ENCODE measurements at regions not wholly inside any gene's neighbourhood (a gene's known extent, or its start where the extent isn't known, plus 50 kb on each side); places are given as distances from the start of the nearest gene placed in this dataset.

GRCh38 chr5:154534457-154535050 is 56.5 kb upstream of the HAND1 start:
- H3K9me3 Mint-ChIP-seq = no peaks in the 10 kb centered on the region
- no peaks in the 10 kb centered on the region for H3K79me2 ChIP-seq (replicated peaks; ENCODE audit: insufficient read depth)
- ATAC-seq (no peak), DNase-seq (ENCODE audit: low spot score) (no peak)
- H3K4me2 ChIP-seq = no peak overlapping the region
- H3K4me3 ChIP-seq = no peak overlapping the region
- no peak overlapping the region for H3K27ac ChIP-seq (ENCODE audit: low read depth)
- H2AFZ ChIP-seq = no peak overlapping the region
- no peaks in the 10 kb centered on the region for H3K9me2 ChIP-seq (ENCODE audit: insufficient read depth)
- no peaks in the 10 kb centered on the region for H3K36me3 ChIP-seq (ENCODE audit: insufficient read depth)
- TF ChIP-seq POLR2AphosphoS5 (IDR thresholded peaks at IDR 0.05; ENCODE audit: low read depth) (no peak), EZH2 (IDR thresholded peaks at IDR 0.05; ENCODE audit: low read depth, unreplicated experiment) (no peak), STAT1 (IDR thresholded peaks at IDR 0.05; ENCODE audit: unreplicated experiment) (no peak), EZH2phosphoT487 (IDR thresholded peaks at IDR 0.05; ENCODE audit: unreplicated experiment) (no peak), CREB1 (CRISPR knock-in tag; IDR thresholded peaks at IDR 0.05; ENCODE audit: low read depth) (no peak), ZNF331 (CRISPR knock-in tag; IDR thresholded peaks at IDR 0.05; ENCODE audit: low read depth) (no peak), CTCF (conservative IDR thresholded peaks at IDR 0.05; ENCODE audit: low read depth in 2 of 2) (no peak)
- H3K27ac Mint-ChIP-seq = no peak overlapping the region
- 0 out of 3 replicates have a peak, but pooled peaks cover 3% of the 10 kb centered on the region for H3K4me1 Mint-ChIP-seq
- H3K4me3 Mint-ChIP-seq = no peak overlapping the region
- H3F3A ChIP-seq (replicated peaks; ENCODE audit: low read depth) = no peaks in the 10 kb centered on the region
- no peaks in the 10 kb centered on the region for H3K27me3 ChIP-seq (ENCODE audit: insufficient read depth)
- no peaks in the 10 kb centered on the region for H4K20me1 ChIP-seq (replicated peaks; ENCODE audit: insufficient read depth)
- H3K27me3 Mint-ChIP-seq (ENCODE audit: insufficient read depth, low read depth, poor library complexity) = peaks cover 3% of the 10 kb centered on the region
- H3K4me1 ChIP-seq (ENCODE audit: insufficient read depth) = peaks cover 4% of the 10 kb centered on the region; the same call in 1 of the 2 replicates
- no peaks in the 10 kb centered on the region for H3K36me3 Mint-ChIP-seq (ENCODE audit: low read depth)

- Histone ChIP-seq H3K27me3 (ENCODE audit: insufficient read depth) (no peaks in the 10 kb centered on the region), H3K4me1 (ENCODE audit: insufficient read depth) (no peaks in the 10 kb centered on the region), H3K4me2 (no peak overlapping the region), H3K36me3 (ENCODE audit: insufficient read depth) (no peaks in the 10 kb centered on the region), H3K79me2 (replicated peaks; ENCODE audit: insufficient read depth) (no peaks in the 10 kb centered on the region), H3K4me3 (no peak overlapping the region), H3F3A (replicated peaks; ENCODE audit: low read depth) (no peaks in the 10 kb centered on the region), H3K27ac (ENCODE audit: low read depth) (no peak overlapping the region), H2AFZ (no peak overlapping the region), H4K20me1 (replicated peaks; ENCODE audit: insufficient read depth) (no peaks in the 10 kb centered on the region), H3K9me2 (ENCODE audit: insufficient read depth) (no peaks in the 10 kb centered on the region)
- Mint-ChIP-seq H3K27ac (no peak overlapping the region), H3K27me3 (ENCODE audit: insufficient read depth, low read depth, poor library complexity) (peaks cover 4% of the 10 kb centered on the region), H3K9me3 (no peaks in the 10 kb centered on the region), H3K4me1 (no peaks in the 10 kb centered on the region), H3K36me3 (ENCODE audit: low read depth) (no peaks in the 10 kb centered on the region), H3K4me3 (no peak overlapping the region)
- TF ChIP-seq CTCF (conservative IDR thresholded peaks at IDR 0.05; ENCODE audit: low read depth in 2 of 2) (no peak), EZH2phosphoT487 (IDR thresholded peaks at IDR 0.05; ENCODE audit: unreplicated experiment) (no peak), ETS1 (IDR thresholded peaks at IDR 0.05) (no peak), STAT1 (IDR thresholded peaks at IDR 0.05; ENCODE audit: unreplicated experiment) (no peak), EZH2 (IDR thresholded peaks at IDR 0.05; ENCODE audit: low read depth, unreplicated experiment) (no peak)
- ATAC-seq (no peak), DNase-seq (ENCODE audit: low spot score) (no peak)
Observed at GRCh38 chr5:154529282-154529681, 51.3 kb upstream of the HAND1 start.
